ENCODE measurements at regions not wholly inside any gene's neighbourhood (a gene's known extent, or its start where the extent isn't known, plus 50 kb on each side); places are given as distances from the start of the nearest gene placed in this dataset.

- TF ChIP-seq CTCF (IDR thresholded peaks at IDR 0.05) (no peak), POLR2AphosphoS5 (IDR thresholded peaks at IDR 0.05) (no peak)
Measured at GRCh38 chr9:90449213-90449925, 193.3 kb downstream of the DIRAS2 start.

Data from suprapubic skin (tissue), 3 donors.